ENCODE measurements at regions not wholly inside any gene's neighbourhood (a gene's known extent, or its start where the extent isn't known, plus 50 kb on each side); places are given as distances from the start of the nearest gene placed in this dataset.

DNA sequence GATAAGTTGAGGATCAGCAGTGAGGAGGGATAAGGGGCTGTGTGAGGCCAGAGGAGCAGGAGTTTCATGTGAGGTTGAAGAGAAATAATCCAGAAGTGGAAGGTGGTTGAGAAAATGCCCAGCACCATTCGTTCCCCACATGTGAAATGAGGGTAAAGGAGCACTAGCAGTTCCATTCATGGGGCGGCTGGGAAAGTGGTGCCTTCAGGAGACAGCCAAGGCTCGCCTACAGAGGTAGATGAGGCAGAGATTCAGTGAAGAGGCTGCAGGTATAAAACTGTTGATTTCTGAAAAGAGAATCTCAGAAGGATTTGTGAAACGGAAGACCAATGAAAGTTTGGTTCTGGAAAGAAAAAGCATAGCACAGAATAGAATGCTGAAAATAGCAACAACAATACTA lies 272.6 kb downstream of the MSX2 start:
- no peaks in the 10 kb centered on the region for H3K9me3 ChIP-seq (ENCODE audit: control insufficient read depth, low read length)
- H3K4me3 ChIP-seq (ENCODE audit: insufficient read depth, low read depth, low read length, poor library complexity, severe bottlenecking), result no peak overlapping the region
- H3K4me1 ChIP-seq (ENCODE audit: control insufficient read depth, insufficient read depth, low read length, poor library complexity, severe bottlenecking), result no peaks in the 10 kb centered on the region
- H3K27me3 ChIP-seq (replicated peaks; ENCODE audit: control insufficient read depth, insufficient read depth, low read length, poor library complexity, severe bottlenecking), result peaks cover 3% of the 10 kb centered on the region
- H3K36me3 ChIP-seq (ENCODE audit: control insufficient read depth, insufficient read depth, low read length), result no peaks in the 10 kb centered on the region
- no peak overlapping the region for H3K27ac ChIP-seq (ENCODE audit: insufficient read depth, low read length, poor library complexity, severe bottlenecking)
- DNase-seq, result no peak

DNA sequence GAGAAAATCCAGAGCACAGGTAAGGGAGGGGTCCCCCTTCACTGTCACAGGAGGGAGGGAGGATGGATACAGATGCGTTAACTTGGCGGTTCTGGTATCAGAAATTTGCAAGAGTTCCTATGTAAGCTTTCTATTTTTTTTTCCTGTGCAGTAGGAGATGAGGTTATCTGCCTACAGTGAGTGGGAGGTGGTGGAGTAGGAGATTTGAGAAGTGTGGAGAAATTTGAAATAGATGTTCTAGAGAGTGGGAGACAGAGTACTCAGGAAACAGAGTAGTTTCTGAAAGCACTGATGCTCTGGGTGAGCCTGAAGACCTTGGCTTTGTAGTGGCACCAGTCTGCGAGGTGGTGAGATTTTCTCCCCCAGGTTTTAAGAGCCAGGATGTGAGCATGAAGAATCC lies 271.4 kb downstream of the MSX2 start:
- H3K4me1 ChIP-seq (ENCODE audit: control insufficient read depth, insufficient read depth, low read length, poor library complexity, severe bottlenecking), result no peaks in the 10 kb centered on the region
- H3K4me3 ChIP-seq (ENCODE audit: insufficient read depth, low read depth, low read length, poor library complexity, severe bottlenecking), result no peak overlapping the region
- H3K36me3 ChIP-seq (ENCODE audit: control insufficient read depth, insufficient read depth, low read length), result no peaks in the 10 kb centered on the region
- DNase-seq, result no peak
- peaks cover 3% of the 10 kb centered on the region for H3K27me3 ChIP-seq (replicated peaks; ENCODE audit: control insufficient read depth, insufficient read depth, low read length, poor library complexity, severe bottlenecking)
- no peaks in the 10 kb centered on the region for H3K9me3 ChIP-seq (ENCODE audit: control insufficient read depth, low read length)
- H3K27ac ChIP-seq (ENCODE audit: insufficient read depth, low read length, poor library complexity, severe bottlenecking), result no peak overlapping the region

DNA sequence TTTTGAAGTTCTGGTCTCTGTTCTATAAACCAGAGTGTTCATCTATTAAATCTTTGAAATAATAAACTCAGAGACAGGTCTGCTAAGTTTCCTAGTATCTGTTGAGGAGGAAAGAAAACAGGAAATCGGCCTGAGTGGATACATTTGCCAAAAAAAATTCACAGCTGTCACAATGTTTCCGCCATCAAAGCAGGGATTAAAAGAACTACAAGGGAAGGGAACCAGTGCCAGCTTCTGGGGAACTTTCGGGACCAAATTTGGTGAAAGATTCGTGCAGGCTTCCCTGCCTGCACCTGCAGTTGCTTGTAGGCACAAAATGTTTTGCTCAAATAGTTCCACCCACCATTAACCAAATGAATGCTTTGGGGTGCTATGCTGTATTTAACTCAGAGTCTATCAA lies 267.5 kb downstream of the MSX2 start:
- DNase-seq, result no peak
- Histone ChIP-seq H3K4me1 (ENCODE audit: control insufficient read depth, insufficient read depth, low read length, poor library complexity, severe bottlenecking) (no peaks in the 10 kb centered on the region), H3K4me3 (ENCODE audit: insufficient read depth, low read depth, low read length, poor library complexity, severe bottlenecking) (no peak overlapping the region), H3K27ac (ENCODE audit: insufficient read depth, low read length, poor library complexity, severe bottlenecking) (no peak overlapping the region), H3K36me3 (ENCODE audit: control insufficient read depth, insufficient read depth, low read length) (no peaks in the 10 kb centered on the region), H3K9me3 (ENCODE audit: control insufficient read depth, low read length) (no peaks in the 10 kb centered on the region), H3K27me3 (replicated peaks; ENCODE audit: control insufficient read depth, insufficient read depth, low read length, poor library complexity, severe bottlenecking) (peaks cover 3% of the 10 kb centered on the region)

DNA sequence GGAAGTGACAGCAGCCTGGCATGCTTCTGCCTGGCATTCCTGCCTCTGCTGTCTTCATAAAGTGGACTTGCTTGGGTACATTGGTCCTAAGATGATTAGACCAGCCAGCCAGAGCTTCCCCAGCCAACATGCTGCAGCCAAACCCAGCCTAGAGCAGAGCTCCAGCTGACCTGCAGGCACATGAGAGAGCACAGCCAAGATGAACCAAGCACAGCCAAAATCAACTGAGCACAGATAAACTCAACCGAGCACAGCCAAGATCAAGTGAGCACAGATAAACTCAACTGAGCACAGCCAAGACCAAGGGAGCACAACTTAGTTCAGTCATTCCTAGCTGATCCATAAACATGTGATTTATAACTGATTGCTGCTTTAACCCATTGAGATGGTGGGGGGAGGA lies 266.5 kb downstream of the MSX2 start:
- Histone ChIP-seq H3K36me3 (ENCODE audit: control insufficient read depth, insufficient read depth, low read length) (no peaks in the 10 kb centered on the region), H3K4me1 (ENCODE audit: control insufficient read depth, insufficient read depth, low read length, poor library complexity, severe bottlenecking) (no peaks in the 10 kb centered on the region), H3K27ac (ENCODE audit: insufficient read depth, low read length, poor library complexity, severe bottlenecking) (no peak overlapping the region), H3K4me3 (ENCODE audit: insufficient read depth, low read depth, low read length, poor library complexity, severe bottlenecking) (no peak overlapping the region), H3K27me3 (replicated peaks; ENCODE audit: control insufficient read depth, insufficient read depth, low read length, poor library complexity, severe bottlenecking) (peaks cover 3% of the 10 kb centered on the region), H3K9me3 (ENCODE audit: control insufficient read depth, low read length) (no peaks in the 10 kb centered on the region)
- DNase-seq, result no peak

DNA sequence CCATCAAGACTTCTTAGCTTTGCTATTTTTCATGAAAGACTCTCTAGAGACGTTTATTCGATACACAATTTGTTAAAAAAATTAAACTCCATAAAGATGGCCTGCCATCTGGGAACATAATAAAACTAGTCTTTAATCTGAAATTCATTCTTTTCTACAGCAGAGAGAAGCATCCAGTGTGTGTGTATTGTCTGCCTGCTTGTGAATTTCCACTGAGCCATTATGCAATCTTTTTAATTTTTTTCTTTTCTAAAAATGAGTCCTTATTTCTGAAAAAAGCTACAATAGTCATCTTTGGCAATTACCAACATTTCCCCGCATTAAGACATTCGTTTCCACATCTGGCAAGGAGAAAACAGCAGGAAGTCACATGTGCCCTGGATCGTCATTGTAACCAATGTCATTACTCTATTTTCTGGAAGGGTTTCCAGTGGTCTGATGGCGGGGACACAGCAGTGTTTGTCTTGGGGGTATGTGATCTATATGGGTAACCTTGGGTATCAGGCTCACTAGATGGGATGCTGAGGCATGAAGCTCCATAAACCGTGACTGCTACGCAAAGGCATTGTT lies 263.1 kb downstream of the MSX2 start:
- Histone ChIP-seq H3K4me1 (ENCODE audit: control insufficient read depth, insufficient read depth, low read length, poor library complexity, severe bottlenecking) (no peaks in the 10 kb centered on the region), H3K36me3 (ENCODE audit: control insufficient read depth, insufficient read depth, low read length) (no peaks in the 10 kb centered on the region), H3K9me3 (ENCODE audit: control insufficient read depth, low read length) (no peaks in the 10 kb centered on the region), H3K27me3 (replicated peaks; ENCODE audit: control insufficient read depth, insufficient read depth, low read length, poor library complexity, severe bottlenecking) (no peaks in the 10 kb centered on the region), H3K27ac (ENCODE audit: insufficient read depth, low read length, poor library complexity, severe bottlenecking) (no peak overlapping the region), H3K4me3 (ENCODE audit: insufficient read depth, low read depth, low read length, poor library complexity, severe bottlenecking) (no peak overlapping the region)
- no peak for DNase-seq

DNA sequence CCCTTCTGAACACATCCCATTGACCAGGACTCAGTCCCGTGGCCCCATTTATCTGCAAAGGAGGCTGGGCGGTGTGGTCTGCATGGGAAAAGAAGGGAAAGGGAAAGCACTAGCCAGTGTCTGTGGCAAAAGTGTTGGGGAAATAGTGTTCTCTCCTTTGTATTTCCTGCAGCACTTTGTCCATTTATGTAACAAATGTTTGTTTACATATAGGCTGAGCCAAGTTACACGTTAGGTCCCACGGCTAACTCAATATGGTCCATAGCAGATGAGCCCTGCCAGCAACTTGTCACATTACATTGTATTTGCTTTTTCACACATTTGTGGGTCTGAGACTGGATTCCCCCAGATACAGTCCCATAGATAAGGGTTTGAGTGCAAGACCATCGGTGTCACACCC lies 260.5 kb downstream of the MSX2 start:
- Histone ChIP-seq H3K27ac (ENCODE audit: insufficient read depth, low read length, poor library complexity, severe bottlenecking) (no peak overlapping the region), H3K4me1 (ENCODE audit: control insufficient read depth, insufficient read depth, low read length, poor library complexity, severe bottlenecking) (no peaks in the 10 kb centered on the region), H3K27me3 (replicated peaks; ENCODE audit: control insufficient read depth, insufficient read depth, low read length, poor library complexity, severe bottlenecking) (no peaks in the 10 kb centered on the region), H3K9me3 (ENCODE audit: control insufficient read depth, low read length) (no peaks in the 10 kb centered on the region), H3K4me3 (ENCODE audit: insufficient read depth, low read depth, low read length, poor library complexity, severe bottlenecking) (no peak overlapping the region), H3K36me3 (ENCODE audit: control insufficient read depth, insufficient read depth, low read length) (no peaks in the 10 kb centered on the region)
- DNase-seq, result no peak

DNA sequence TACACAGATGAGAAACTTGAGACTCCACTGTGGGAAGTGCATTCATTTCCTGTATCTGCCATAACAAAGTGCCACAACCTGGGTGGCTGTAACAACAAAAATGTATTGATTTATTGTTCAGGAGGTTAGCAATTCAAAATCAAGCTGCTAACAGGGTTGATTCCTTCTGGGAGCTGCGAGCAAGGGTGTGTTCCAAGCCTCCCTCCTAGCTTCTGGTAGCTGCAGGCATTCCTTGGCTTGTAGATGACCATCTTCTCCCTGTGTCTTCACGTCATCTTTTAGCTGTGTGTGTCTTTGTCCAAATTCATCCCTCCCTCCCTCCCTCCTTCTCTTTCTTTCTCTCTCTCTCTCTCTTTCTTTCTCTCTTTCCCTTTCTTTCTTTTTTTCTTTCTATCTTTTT lies 258.1 kb downstream of the MSX2 start:
- Histone ChIP-seq H3K27ac (ENCODE audit: insufficient read depth, low read length, poor library complexity, severe bottlenecking) (no peak overlapping the region), H3K4me3 (ENCODE audit: insufficient read depth, low read depth, low read length, poor library complexity, severe bottlenecking) (no peak overlapping the region), H3K9me3 (ENCODE audit: control insufficient read depth, low read length) (no peaks in the 10 kb centered on the region), H3K4me1 (ENCODE audit: control insufficient read depth, insufficient read depth, low read length, poor library complexity, severe bottlenecking) (no peaks in the 10 kb centered on the region), H3K27me3 (replicated peaks; ENCODE audit: control insufficient read depth, insufficient read depth, low read length, poor library complexity, severe bottlenecking) (no peaks in the 10 kb centered on the region), H3K36me3 (ENCODE audit: control insufficient read depth, insufficient read depth, low read length) (no peaks in the 10 kb centered on the region)
- no peak for DNase-seq

DNA sequence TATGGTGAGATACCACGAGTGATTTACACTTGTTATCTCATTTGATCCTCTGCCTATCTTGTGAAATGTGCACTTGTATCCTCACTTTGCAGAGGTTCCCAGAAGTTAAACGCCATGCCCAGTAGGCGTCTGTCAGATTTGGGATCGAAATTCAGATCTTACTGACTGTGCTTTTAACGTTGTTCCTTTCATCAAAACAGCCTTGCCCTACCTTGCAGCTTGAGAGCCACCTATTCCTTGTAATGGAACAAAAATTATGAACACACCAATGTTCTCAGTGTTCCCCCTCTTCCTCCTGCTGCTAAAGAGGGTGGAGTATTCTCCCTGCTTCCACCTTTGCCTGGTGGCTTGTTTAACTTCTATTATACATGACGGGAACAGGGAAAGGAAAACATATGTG lies 257.0 kb downstream of the MSX2 start:
- Histone ChIP-seq H3K4me1 (ENCODE audit: control insufficient read depth, insufficient read depth, low read length, poor library complexity, severe bottlenecking) (no peaks in the 10 kb centered on the region), H3K36me3 (ENCODE audit: control insufficient read depth, insufficient read depth, low read length) (no peaks in the 10 kb centered on the region), H3K27me3 (replicated peaks; ENCODE audit: control insufficient read depth, insufficient read depth, low read length, poor library complexity, severe bottlenecking) (no peaks in the 10 kb centered on the region), H3K9me3 (ENCODE audit: control insufficient read depth, low read length) (no peaks in the 10 kb centered on the region), H3K27ac (ENCODE audit: insufficient read depth, low read length, poor library complexity, severe bottlenecking) (no peak overlapping the region), H3K4me3 (ENCODE audit: insufficient read depth, low read depth, low read length, poor library complexity, severe bottlenecking) (no peak overlapping the region)
- no peak for DNase-seq

DNA sequence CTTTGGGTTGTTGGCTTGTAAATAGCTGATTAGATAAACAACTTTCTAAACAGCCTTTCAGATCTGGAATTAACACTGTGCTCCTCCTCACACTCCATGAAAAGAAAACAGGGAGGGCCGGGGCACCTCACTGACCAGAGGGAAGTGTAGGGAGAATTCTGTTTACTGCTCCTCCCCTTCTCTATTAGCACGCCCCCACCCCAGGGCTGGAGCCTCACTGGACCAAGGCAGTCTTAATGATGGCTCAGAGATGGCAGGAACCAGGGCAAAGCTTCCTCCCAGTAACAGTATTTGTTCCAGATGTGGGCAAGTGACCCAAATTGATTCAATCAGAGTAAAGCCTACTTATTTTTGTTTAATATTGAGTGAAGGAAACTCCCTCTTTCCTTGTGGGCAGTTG lies 256.6 kb downstream of the MSX2 start:
- no peak overlapping the region for H3K4me3 ChIP-seq (ENCODE audit: insufficient read depth, low read depth, low read length, poor library complexity, severe bottlenecking)
- H3K27ac ChIP-seq (ENCODE audit: insufficient read depth, low read length, poor library complexity, severe bottlenecking), result no peak overlapping the region
- H3K4me1 ChIP-seq (ENCODE audit: control insufficient read depth, insufficient read depth, low read length, poor library complexity, severe bottlenecking), result no peaks in the 10 kb centered on the region
- no peaks in the 10 kb centered on the region for H3K27me3 ChIP-seq (replicated peaks; ENCODE audit: control insufficient read depth, insufficient read depth, low read length, poor library complexity, severe bottlenecking)
- DNase-seq, result no peak
- no peaks in the 10 kb centered on the region for H3K9me3 ChIP-seq (ENCODE audit: control insufficient read depth, low read length)
- H3K36me3 ChIP-seq (ENCODE audit: control insufficient read depth, insufficient read depth, low read length), result no peaks in the 10 kb centered on the region

DNA sequence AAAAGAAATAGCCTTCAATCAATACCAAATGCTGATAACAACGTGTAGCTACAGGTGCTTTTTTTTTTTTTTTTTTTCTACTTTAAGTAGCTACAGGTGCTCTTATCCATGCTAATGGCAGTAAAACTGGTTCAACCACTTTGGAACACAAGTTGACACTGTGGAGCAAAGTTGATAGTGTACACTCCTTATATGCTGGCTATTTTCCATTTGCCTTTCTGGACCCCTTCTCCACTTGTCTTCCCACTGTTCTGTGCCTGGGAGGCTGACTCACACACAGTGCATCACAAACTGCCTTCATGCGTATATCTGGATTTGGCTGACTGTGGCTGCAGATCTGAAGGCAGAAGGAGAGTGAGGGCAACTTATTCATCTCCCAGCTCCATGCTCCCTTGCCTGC lies 247.9 kb downstream of the MSX2 start:
- H3K36me3 ChIP-seq (ENCODE audit: control insufficient read depth, insufficient read depth, low read length), result no peaks in the 10 kb centered on the region
- no peaks in the 10 kb centered on the region for H3K9me3 ChIP-seq (ENCODE audit: control insufficient read depth, low read length)
- no peak overlapping the region for H3K4me3 ChIP-seq (ENCODE audit: insufficient read depth, low read depth, low read length, poor library complexity, severe bottlenecking)
- no peak overlapping the region for H3K27ac ChIP-seq (ENCODE audit: insufficient read depth, low read length, poor library complexity, severe bottlenecking)
- peaks cover 3% of the 10 kb centered on the region for H3K27me3 ChIP-seq (replicated peaks; ENCODE audit: control insufficient read depth, insufficient read depth, low read length, poor library complexity, severe bottlenecking)
- H3K4me1 ChIP-seq (ENCODE audit: control insufficient read depth, insufficient read depth, low read length, poor library complexity, severe bottlenecking), result no peaks in the 10 kb centered on the region
- DNase-seq, result no peak

DNA sequence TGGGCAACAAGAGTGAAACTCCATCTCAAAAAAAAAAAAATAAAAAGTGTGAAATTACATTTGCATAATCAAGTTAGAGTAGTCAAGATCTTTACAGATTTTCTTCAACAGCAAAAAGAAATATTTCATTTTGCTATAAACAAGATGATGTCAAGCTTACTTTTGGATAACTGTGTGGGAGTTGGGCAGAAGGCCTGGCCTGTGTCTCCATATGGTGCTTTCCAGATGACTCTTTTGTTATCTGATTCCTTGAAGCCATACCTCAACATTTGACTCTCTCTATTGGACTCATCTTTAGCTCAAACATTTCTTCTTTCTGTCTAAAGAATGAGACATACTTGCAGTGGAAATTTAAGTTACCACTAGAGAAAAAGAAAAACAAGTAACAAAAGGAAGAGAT lies 246.8 kb downstream of the MSX2 start:
- Histone ChIP-seq H3K27ac (ENCODE audit: insufficient read depth, low read length, poor library complexity, severe bottlenecking) (no peak overlapping the region), H3K4me3 (ENCODE audit: insufficient read depth, low read depth, low read length, poor library complexity, severe bottlenecking) (no peak overlapping the region), H3K36me3 (ENCODE audit: control insufficient read depth, insufficient read depth, low read length) (no peaks in the 10 kb centered on the region), H3K9me3 (ENCODE audit: control insufficient read depth, low read length) (no peaks in the 10 kb centered on the region), H3K4me1 (ENCODE audit: control insufficient read depth, insufficient read depth, low read length, poor library complexity, severe bottlenecking) (no peaks in the 10 kb centered on the region), H3K27me3 (replicated peaks; ENCODE audit: control insufficient read depth, insufficient read depth, low read length, poor library complexity, severe bottlenecking) (peaks cover 3% of the 10 kb centered on the region)
- DNase-seq, result no peak

Measured in effector memory CD4-positive, alpha-beta T cell (primary cell).